ENCODE measurements at regions not wholly inside any gene's neighbourhood (a gene's known extent, or its start where the extent isn't known, plus 50 kb on each side); places are given as distances from the start of the nearest gene placed in this dataset.
A peak's percentile ranks its signal among the peaks of the same experiment; 100 is the strongest.
"Not testable (repeated sequence)": the region's sequence is repeated elsewhere in the genome, so short reads cannot be mapped to it uniquely, and the experiment has no call there.

DNA sequence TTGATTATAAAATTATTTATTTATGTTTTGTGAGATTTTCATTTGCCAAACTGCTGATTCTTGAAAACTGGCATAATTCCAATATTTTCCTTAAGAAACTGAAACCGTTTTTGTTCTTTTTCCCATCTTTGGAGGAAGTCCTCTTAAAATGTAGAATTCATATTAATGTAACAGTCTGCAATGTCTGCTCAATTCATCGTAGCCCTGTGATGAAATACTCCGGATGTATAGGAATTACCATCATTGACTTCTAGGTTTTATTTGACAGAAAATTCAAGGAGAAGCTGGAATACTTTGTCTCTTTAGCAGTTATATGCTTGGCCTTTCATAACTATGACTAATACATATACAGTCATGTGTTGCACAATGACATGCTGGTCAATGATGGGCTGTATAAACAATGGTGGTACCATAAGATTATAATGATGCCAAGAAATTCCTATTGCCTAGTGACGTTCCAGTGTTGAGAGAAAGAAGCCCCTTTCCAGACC, 185.0 kb upstream of the GPRIN3 start:
- peak; percentile 72 for DNase-seq

DNA sequence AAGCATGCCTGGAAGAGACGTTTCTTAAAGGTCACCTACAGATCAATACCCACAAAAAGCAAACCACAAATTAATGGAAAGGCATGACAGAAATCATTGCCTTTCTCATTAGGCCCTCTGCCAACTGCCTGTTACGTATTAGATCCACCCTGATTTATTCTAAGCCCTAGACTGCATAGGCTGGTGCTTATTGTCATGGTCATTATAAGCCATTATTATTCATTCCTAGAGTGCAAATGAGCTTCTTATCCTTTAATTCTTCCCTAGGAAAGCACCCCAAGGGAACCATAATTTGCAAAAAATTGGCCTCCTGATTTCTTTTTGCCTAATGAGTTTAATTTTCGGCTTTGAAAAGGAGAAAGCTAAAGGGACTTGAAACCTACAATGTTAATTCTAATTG, 184.2 kb upstream of the GPRIN3 start:
- no peak for DNase-seq

- DNase-seq, result not testable (repeated sequence)
Measured at GRCh38 chr4:89489921-89490431, 182.4 kb upstream of the GPRIN3 start.

- DNase-seq, result no peak
Measured at GRCh38 chr4:89489338-89489771, 181.8 kb upstream of the GPRIN3 start.

- DNase-seq, result no peak
Measured at GRCh38 chr4:89488736-89489135, 181.1 kb upstream of the GPRIN3 start.

DNA sequence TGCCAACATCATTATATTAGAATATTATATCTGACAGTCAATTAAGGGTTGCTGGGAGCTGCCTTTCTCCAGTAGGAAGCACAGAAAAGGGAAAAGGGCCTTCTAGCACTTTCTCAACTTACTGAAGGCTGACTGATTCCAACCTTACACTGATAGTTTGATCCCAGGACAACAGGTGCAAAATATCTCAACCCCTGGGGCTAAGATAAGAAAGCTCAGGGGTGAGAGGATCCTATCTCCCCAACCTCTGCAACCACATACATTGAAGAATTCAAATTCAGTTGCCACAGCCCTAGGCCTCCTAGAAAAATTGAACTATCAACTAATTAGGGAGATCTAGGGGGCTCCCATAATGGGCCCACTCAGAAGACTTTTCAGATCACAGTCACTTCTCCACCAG, 179.1 kb upstream of the GPRIN3 start:
- DNase-seq, result no peak

DNA sequence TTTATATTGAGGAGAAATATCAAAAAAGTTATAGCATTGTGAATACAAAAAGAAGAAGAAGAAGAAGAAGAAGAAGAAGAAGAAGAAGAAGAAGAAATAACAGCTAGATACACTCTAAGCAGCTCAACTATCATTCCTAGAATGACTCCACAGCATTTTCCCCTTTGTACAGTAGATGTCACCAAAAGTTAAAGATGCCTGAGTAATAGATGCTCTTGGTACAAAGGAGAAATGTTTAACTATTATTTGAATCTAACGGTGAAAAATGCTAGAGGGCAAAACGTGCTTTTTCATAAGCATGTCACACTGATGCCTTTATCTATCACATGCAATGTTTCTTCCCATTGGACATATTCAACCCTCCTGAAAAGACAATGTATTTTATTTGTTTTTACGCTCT, 178.4 kb upstream of the GPRIN3 start:
- no peak for DNase-seq

DNA sequence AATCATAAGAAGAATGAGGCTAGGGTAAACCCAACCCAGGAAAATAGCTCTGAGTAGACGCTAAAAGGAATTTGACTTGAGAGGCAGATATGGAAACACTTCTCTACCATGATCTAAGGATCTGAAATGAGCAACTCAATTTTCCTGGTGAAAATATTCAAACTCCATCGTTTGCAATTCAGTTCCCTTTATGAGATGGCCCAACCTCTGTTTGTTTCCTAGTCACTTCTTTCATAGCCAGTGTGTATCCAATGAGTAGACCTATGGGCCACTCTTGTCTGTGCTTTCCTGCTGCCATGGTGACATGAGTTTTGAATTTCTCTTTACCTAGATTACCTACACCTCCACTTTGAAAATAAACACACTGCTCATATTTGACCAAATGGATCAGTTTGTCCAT, 176.2 kb upstream of the GPRIN3 start:
- no peak for DNase-seq

DNA sequence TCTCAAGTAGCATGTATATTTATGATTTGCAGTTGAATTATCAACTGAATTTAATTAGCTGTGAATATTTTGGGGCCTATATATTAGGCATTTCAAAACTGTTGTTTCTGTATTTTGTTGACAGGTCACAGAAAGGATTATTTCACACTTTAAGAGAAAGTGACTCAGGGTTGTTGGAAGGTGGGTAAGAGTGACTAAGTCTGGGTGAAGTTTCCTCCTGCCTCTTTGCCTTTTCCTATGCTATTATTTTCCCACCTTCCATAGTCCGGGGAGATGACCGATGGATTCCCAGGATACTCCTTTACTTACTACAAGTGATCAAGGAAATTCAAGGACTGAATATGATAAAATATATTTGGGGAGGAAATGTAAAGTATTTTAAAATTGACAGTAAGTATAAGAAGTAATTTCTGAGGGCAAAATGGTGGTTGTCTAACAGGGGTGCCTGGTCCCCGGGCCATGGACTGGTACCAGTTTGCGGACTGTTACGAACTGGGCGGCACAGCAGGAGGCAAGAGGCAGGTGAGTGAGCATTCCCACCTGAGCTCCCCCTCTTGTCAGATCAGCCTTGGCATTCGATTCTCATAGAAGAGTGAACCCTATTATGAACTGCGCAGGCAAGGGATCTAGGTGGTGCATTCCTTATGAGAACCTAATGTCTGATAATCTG, 175.5 kb upstream of the GPRIN3 start:
- no peak for DNase-seq

DNA sequence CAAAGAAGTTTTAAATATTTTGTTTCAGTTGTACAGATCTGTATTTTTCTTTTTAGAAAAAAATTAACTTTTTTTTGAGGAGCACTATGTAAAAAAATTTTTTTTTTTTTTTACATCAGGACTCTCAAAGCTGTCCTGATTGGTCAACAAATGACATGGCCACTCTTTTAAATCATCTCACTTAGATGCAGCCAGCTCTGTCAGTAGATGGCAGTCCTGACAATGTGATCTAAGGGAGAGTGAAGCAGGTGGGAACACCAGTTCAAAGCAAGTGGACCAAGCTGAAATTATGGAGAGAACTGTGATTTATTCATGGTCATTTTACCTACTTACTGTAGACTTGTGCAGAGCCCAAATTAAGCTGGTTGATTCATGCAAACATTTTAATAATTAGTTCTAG, 174.7 kb upstream of the GPRIN3 start:
- DNase-seq, result peak; percentile 28

GRCh38 chr4:89469930-89470375, 162.4 kb upstream of the GPRIN3 start:
- DNase-seq, result peak; percentile 92

GRCh38 chr4:89469516-89469915, 161.9 kb upstream of the GPRIN3 start:
- DNase-seq, result no peak

DNA sequence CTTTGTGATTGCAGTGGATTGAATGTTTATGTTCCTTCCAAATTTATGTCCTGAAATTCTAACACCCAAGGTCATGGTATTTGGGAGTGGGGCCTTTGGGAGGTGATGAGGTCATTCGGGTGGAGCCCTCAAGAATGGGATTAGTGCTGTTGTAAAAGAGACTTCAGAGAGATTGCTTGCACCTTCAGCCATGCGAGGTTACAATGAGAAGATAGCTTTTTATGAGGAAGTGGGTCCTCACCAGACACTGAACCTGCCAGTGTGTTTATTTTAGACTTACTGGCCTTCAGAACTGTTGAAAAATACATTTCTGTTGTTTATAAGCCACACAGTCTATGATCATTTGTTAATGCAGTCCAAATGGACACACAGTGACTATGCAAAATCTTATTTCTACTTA, 161.0 kb upstream of the GPRIN3 start:
- DNase-seq, result no peak

DNA sequence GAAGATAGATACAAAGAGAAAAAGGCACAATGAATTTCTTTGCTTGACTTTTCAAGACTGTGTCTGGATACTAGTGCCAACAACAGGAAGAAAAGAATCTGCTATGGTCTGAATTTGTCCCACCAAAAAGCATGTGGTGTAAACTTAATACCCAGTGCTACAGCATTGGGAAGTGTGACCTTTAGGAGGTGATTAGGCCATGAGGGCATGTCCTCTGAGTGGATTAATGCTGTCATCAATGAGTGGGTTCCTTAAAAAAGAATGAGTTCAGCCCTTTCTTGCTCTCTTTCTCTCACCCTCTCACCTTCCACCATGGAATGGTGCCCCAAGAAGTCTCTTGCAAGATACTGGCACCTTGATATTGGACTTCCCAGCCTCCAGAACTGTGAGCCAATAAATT, 155.7 kb upstream of the GPRIN3 start:
- no peak for DNase-seq

- DNase-seq, result no peak
Measured at GRCh38 chr4:89447543-89447942, 139.9 kb upstream of the GPRIN3 start.

GRCh38 chr4:89446193-89446592, 138.6 kb upstream of the GPRIN3 start:
- DNase-seq, result no peak

DNA sequence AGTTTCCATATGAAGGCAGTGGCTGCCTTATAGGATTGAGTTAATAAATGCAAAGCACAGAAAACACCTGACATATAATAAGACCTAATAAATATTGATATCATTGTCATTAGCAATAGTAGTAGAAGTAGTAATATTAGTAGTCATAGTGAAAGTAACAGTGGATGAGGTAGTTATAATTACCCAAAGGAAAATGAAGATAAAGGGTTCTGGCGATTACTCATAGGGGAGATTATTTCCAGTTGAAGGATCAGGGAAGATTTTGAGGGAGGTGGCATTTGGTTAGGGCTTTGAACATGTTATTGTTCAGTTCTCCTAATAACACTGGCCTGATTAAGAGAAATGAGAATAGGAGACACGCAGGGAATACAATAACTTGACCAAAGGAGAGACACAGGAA, 131.9 kb upstream of the GPRIN3 start:
- no peak for DNase-seq

GRCh38 chr4:89438102-89438831, 130.7 kb upstream of the GPRIN3 start:
- peak; percentile 23 for DNase-seq

- no peak for DNase-seq
Measured at GRCh38 chr4:89434364-89434988, 126.9 kb upstream of the GPRIN3 start.

GRCh38 chr4:89427782-89428181, 120.2 kb upstream of the GPRIN3 start:
- DNase-seq, result no peak

DNA sequence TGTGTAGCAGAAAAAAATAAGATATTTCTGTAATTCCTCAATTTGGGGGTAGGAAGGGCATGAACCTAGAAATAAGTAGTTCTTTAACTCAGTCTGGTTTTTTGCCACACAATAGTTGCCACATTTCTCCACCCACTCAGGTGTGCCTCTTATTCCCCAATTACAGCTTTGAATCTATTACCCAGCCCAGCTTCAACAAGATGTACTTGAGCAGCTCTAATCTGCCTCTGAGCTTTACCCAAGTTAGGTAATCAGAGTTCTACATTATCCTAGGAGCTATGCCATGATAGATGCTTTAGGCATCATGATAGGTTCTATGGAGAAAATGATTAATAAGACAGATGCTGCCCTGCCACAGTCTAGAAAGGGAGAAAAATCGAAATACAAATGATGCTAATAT, 117.4 kb upstream of the GPRIN3 start:
- DNase-seq, result no peak

- DNase-seq, result no peak
Measured at GRCh38 chr4:89422441-89422990, 114.9 kb upstream of the GPRIN3 start.

GRCh38 chr4:89420507-89420906, 112.9 kb upstream of the GPRIN3 start:
- DNase-seq, result no peak
